Left ventricle myocardium inferior (tissue), 1 donor: ENCODE measurements at regions not wholly inside any gene's neighbourhood (a gene's known extent, or its start where the extent isn't known, plus 50 kb on each side); places are given as distances from the start of the nearest gene placed in this dataset.

Experiments used
- DNase-seq: peaks from one replicate; pipeline ENCODE4 v3.0.0-alpha.2; 2020
- H3K27ac ChIP-seq: fragments of 200-600 bp; replicated peaks from 2 replicates; pipeline ENCODE4 v1.8.0; 2021
- H3K27me3 ChIP-seq: fragments of 200-600 bp; 2 replicates; pipeline ENCODE4 v1.8.0; 2021; ENCODE audit warnings: low read depth
- H3K36me3 ChIP-seq: fragments of 200-600 bp; 2 replicates; pipeline ENCODE4 v1.8.0; 2021
- H3K4me1 ChIP-seq: fragments of 200-600 bp; 2 replicates; pipeline ENCODE4 v1.8.0; 2021
- H3K4me3 ChIP-seq: fragments of 200-600 bp; 2 replicates; pipeline ENCODE4 v1.8.0; 2021; ENCODE audit warnings: mild to moderate bottlenecking, moderate library complexity
- H3K9me3 ChIP-seq: fragments of 200-600 bp; replicated peaks from 2 replicates; pipeline ENCODE4 v1.8.0; 2021
- CTCF ChIP-seq: fragments of 200-600 bp; IDR thresholded peaks from 2 replicates; pipeline ENCODE4 v1.8.0; 2021; ENCODE audit warnings: antibody characterized with exemption, mild to moderate bottlenecking, borderline replicate concordance
- intact Hi-C: fragments of 100-400 bp; cut with micrococcal nuclease; formaldehyde crosslinking; loops from one replicate; pipeline ENCODE4 v1.11.0; 2022
- donor health status: DM: no; HTN: yes; CAD: no; lungs with severe emphysema.

- intact Hi-C loops, result no loop called here
- no peak for TF ChIP-seq CTCF
- no peaks in the 10 kb centered on the region for H3K36me3 ChIP-seq
These were observed 1310.8 kb upstream of the LRRTM3 start for GRCh38 chr10:65614956-65615565.

DNA sequence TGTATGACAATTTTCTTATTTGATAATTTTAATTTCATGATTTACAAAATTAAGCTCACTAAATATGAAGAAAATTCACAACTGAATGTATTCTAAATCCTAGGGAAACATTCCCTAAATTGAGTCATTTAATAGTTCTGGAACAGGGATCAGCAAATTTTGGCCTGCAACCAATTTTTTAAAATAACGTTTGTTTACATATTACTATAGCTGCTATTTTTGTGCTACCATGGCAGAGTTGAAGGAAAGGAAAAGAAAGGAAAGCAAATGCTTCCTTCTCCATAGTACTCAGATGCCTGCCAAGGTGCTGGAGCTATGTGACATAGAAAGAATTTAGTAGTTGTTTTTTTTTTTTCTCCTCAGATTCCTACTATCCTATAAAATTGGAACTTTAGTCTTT lies 1307.7 kb upstream of the LRRTM3 start:
- no peak overlapping the region for H3K4me3 ChIP-seq
- H3K36me3 ChIP-seq, result no peaks in the 10 kb centered on the region
- no peak overlapping the region for H3K27ac ChIP-seq
- no peaks in the 10 kb centered on the region for H3K4me1 ChIP-seq
- DNase-seq, result no peak
- no peaks in the 10 kb centered on the region for H3K27me3 ChIP-seq
- peaks cover 31% of the 10 kb centered on the region for H3K9me3 ChIP-seq
- no peak for TF ChIP-seq CTCF
- intact Hi-C loops, result no loop called here

More at GRCh38 chr10:65614956-65615565, 1310.8 kb upstream of the LRRTM3 start:
- H3K4me1 ChIP-seq, result no peaks in the 10 kb centered on the region
- no peak for DNase-seq
- H3K27ac ChIP-seq, result no peak overlapping the region
- no peak overlapping the region for H3K4me3 ChIP-seq
- H3K9me3 ChIP-seq, result peaks cover 31% of the 10 kb centered on the region
- no peaks in the 10 kb centered on the region for H3K27me3 ChIP-seq

GRCh38 chr10:65620404-65621048 lies 1305.3 kb upstream of the LRRTM3 start:
- intact Hi-C loops, result no loop called here
- Histone ChIP-seq H3K27ac (no peak overlapping the region), H3K36me3 (no peaks in the 10 kb centered on the region), H3K27me3 (no peaks in the 10 kb centered on the region), H3K4me1 (no peaks in the 10 kb centered on the region), H3K4me3 (no peak overlapping the region), H3K9me3 (peaks cover 12% of the 10 kb centered on the region)
- TF ChIP-seq CTCF, result no peak
- no peak for DNase-seq

DNA sequence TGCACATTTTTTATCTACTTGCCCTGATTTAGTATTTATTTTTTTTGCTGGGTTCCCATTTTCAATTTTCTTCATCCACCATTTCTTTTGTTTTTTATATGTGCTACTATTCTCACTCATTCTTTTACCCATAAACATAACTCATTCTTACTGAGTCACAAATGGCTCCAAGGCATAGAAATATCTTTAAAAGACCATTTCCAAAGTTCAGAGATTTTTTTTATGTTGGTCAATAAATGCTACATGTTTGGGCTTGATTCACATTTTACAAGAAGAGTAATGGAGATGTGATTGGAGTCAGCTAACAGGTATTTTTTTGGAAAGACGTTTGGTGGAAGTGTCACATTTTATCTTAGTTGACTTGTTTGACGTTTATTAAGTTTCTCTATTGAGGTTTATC lies 1303.2 kb upstream of the LRRTM3 start:
- Histone ChIP-seq H3K36me3 (no peaks in the 10 kb centered on the region), H3K4me3 (no peak overlapping the region), H3K9me3 (no peaks in the 10 kb centered on the region), H3K27ac (no peak overlapping the region), H3K4me1 (no peaks in the 10 kb centered on the region), H3K27me3 (no peaks in the 10 kb centered on the region)
- intact Hi-C loops, result no loop called here
- no peak for DNase-seq
- no peak for TF ChIP-seq CTCF

DNA sequence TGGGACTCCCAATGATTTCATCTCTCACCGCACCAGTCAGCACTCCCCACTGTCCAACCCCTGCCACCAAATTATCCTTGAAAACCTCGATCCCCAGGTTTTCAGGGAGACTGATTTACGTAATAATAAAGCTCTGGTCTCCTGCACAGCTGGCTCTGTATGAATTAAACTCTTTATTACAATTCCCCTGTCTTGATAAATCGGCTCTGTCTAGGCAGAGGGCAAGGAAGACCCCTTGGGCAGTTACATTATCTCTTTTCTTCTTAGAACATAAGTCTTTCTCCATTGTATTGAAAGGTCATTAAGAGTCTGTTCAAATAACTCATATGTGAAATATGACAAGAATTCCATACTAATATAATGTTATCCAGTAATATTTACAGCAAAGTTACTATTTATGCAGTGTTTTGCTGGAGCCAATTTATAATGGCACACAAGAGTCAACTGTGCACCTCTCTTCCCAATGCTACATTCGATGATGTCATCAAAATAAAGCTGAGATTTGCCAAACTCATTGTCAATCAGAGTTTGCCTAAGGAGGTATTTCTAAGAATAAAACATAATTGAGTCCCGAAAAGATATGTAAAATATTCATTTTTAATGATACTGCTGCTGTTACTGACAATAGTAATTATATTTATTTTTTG lies 1297.2 kb upstream of the LRRTM3 start:
- Histone ChIP-seq H3K36me3 (no peaks in the 10 kb centered on the region), H3K4me1 (no peaks in the 10 kb centered on the region), H3K27ac (no peak overlapping the region), H3K9me3 (peaks cover 13% of the 10 kb centered on the region), H3K27me3 (no peaks in the 10 kb centered on the region), H3K4me3 (no peak overlapping the region)
- intact Hi-C loops, result no loop called here
- no peak for DNase-seq
- no peak for TF ChIP-seq CTCF
